Breast epithelium (tissue), 4 donors: ENCODE measurements at regions not wholly inside any gene's neighbourhood (a gene's known extent, or its start where the extent isn't known, plus 50 kb on each side); places are given as distances from the start of the nearest gene placed in this dataset.

ENCODE experiments used
- DNase-seq, 2 donors: peaks; one replicate each; pipeline ENCODE4 v3.0.0-alpha.2; 2019; ENCODE audit warnings: low spot score in 2 of 2
- H3K27ac ChIP-seq, 2 donors: fragments of 200-600 bp; sonication (generic) in 1 of 2; one replicate each; pipeline ENCODE4 v1.5.1; 2016 to 2019; ENCODE audit warnings: mild to moderate bottlenecking in 1 of 2
- H3K27me3 ChIP-seq, 2 donors: fragments of 200-600 bp; sonication (generic) in 1 of 2; one replicate each; pipeline versions ENCODE4 v1.5.1 to v1.6.0; 2017 to 2019; ENCODE audit warnings: control low read depth in 1 of 2, mild to moderate bottlenecking in 1 of 2
- H3K36me3 ChIP-seq: fragments of 200-600 bp; one replicate; pipeline ENCODE4 v1.5.1; 2019
- H3K4me1 ChIP-seq, 2 donors: fragments of 200-600 bp; sonication (generic); one replicate each; pipeline ENCODE4 v1.5.1; 2016 to 2019; ENCODE audit warnings: control low read depth in 1 of 2
- H3K4me3 ChIP-seq, 3 donors: fragments of 200-600 bp; sonication (generic); 1 replicate in 2 of 3; 2 replicates in 1 of 3; pipeline ENCODE4 v1.5.1; 2016 to 2019; ENCODE audit warnings: mild to moderate bottlenecking in 3 of 3, moderate library complexity in 2 of 3
- H3K9me3 ChIP-seq, 2 donors: fragments of 200-600 bp; sonication (generic) in 1 of 2; one replicate each; pipeline ENCODE4 v1.5.1; 2016 to 2019; ENCODE audit warnings: control low read depth in 1 of 2
- CTCF ChIP-seq, 3 donors: fragments of 450-650 bp; IDR thresholded peaks; one replicate each; pipeline ENCODE4 v1.5.1; 2016 to 2017; ENCODE audit warnings: antibody characterized with exemption in 3 of 3, mild to moderate bottlenecking in 3 of 3, moderate library complexity in 3 of 3
- POLR2A ChIP-seq: fragments of 450-650 bp; IDR thresholded peaks from one replicate; pipeline ENCODE4 v1.6.1; 2016; ENCODE audit warnings: antibody characterized with exemption, mild to moderate bottlenecking, moderate library complexity
- POLR2AphosphoS5 ChIP-seq, 3 donors: sonication (generic); formaldehyde crosslinking; IDR thresholded peaks; one replicate each; pipeline ENCODE4 v1.6.1; 2017; ENCODE audit warnings: antibody characterized with exemption in 3 of 3
- intact Hi-C: fragments of 100-400 bp; cut with DNase I; formaldehyde crosslinking; loops from one replicate; pipeline ENCODE4 v1.15.1; 2023; ENCODE audit warnings: low total_unique reads

GRCh38 chr2:23323198-23323916, 61.6 kb upstream of the KLHL29 start:
- H3K27me3 ChIP-seq: no peaks in the 10 kb centered on the region
- H3K4me3 ChIP-seq: no peak overlapping the region
- no peak overlapping the region for H3K27ac ChIP-seq
- TF ChIP-seq CTCF (IDR thresholded peaks at IDR 0.05): no peak
- no peak for TF ChIP-seq POLR2A
- no peak for TF ChIP-seq POLR2AphosphoS5 (IDR thresholded peaks at IDR 0.05)
- no peaks in the 10 kb centered on the region for H3K4me1 ChIP-seq
- H3K9me3 ChIP-seq: no peaks in the 10 kb centered on the region
- no peak for DNase-seq
- H3K36me3 ChIP-seq: no peaks in the 10 kb centered on the region
- intact Hi-C loops: no loop called here

- Histone ChIP-seq H3K9me3 (no peaks in the 10 kb centered on the region), H3K36me3 (no peaks in the 10 kb centered on the region), H3K4me1 (no peaks in the 10 kb centered on the region), H3K27ac (no peak overlapping the region), H3K27me3 (no peaks in the 10 kb centered on the region), H3K4me3 (no peak overlapping the region)
- TF ChIP-seq CTCF (IDR thresholded peaks at IDR 0.05) (no peak), POLR2AphosphoS5 (IDR thresholded peaks at IDR 0.05) (no peak), POLR2A (no peak)
- intact Hi-C loops: no loop called here
- DNase-seq: no peak
These were observed 60.9 kb upstream of the KLHL29 start for GRCh38 chr2:23323917-23324680.

- TF ChIP-seq POLR2AphosphoS5 (IDR thresholded peaks at IDR 0.05) (no peak), POLR2A (no peak), CTCF (IDR thresholded peaks at IDR 0.05) (no peak)
- Histone ChIP-seq H3K4me1 (no peaks in the 10 kb centered on the region), H3K27ac (no peak overlapping the region), H3K27me3 (no peaks in the 10 kb centered on the region), H3K9me3 (no peaks in the 10 kb centered on the region), H3K4me3 (no peak overlapping the region), H3K36me3 (no peaks in the 10 kb centered on the region)
- intact Hi-C loops: no loop called here
- DNase-seq: no peak
These were observed 58.6 kb upstream of the KLHL29 start for GRCh38 chr2:23326330-23326729.

- DNase-seq: no peak
- no peak for TF ChIP-seq POLR2AphosphoS5 (IDR thresholded peaks at IDR 0.05)
- no peak for TF ChIP-seq POLR2A
- TF ChIP-seq CTCF (IDR thresholded peaks at IDR 0.05): no peak
- Histone ChIP-seq H3K27ac (no peak overlapping the region), H3K4me3 (no peak overlapping the region), H3K27me3 (no peaks in the 10 kb centered on the region), H3K36me3 (no peaks in the 10 kb centered on the region), H3K4me1 (no peaks in the 10 kb centered on the region), H3K9me3 (no peaks in the 10 kb centered on the region)
- intact Hi-C loops: no loop called here
These were observed 57.6 kb upstream of the KLHL29 start for GRCh38 chr2:23327416-23327815.

GRCh38 chr2:23327887-23328286, 57.1 kb upstream of the KLHL29 start:
- no peak overlapping the region for H3K27ac ChIP-seq
- TF ChIP-seq POLR2A (no peak), POLR2AphosphoS5 (IDR thresholded peaks at IDR 0.05) (no peak), CTCF (IDR thresholded peaks at IDR 0.05) (no peak)
- no peaks in the 10 kb centered on the region for H3K9me3 ChIP-seq
- H3K36me3 ChIP-seq: no peaks in the 10 kb centered on the region
- H3K27me3 ChIP-seq: no peaks in the 10 kb centered on the region
- intact Hi-C loops: no loop called here
- no peak for DNase-seq
- no peaks in the 10 kb centered on the region for H3K4me1 ChIP-seq
- H3K4me3 ChIP-seq: no peak overlapping the region
